ENCODE measurements at regions not wholly inside any gene's neighbourhood (a gene's known extent, or its start where the extent isn't known, plus 50 kb on each side); places are given as distances from the start of the nearest gene placed in this dataset.

DNA sequence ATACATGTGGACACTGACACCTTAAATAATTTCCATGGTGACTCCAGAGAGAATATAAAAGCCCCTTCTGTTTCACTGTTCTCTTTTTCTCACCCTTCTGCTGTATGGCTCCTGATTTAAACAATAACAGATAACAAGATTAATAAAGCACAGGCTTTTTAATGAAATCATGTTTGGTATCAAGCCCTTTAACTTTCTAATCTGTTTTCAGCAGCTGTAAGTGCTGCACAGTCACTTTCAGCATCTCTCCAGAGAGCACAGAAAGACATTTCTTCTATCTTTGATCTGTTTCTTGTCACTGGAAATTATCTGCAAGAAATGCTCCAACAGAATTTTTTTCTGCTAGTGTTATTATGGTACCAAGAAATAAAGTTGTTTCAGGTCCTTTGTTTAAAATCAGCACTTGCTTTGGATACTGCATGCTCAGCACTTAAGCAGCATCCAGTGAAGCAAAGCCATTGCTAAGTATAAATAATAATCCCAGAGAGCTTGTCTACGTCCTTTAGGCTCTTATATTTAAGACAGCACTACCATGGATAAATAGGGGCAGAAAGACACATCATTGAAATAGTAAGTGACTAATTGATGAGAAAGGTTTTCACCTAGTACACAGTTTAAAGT lies 134.2 kb upstream of the CARD18 start:
- TF ChIP-seq, protein P1, sequence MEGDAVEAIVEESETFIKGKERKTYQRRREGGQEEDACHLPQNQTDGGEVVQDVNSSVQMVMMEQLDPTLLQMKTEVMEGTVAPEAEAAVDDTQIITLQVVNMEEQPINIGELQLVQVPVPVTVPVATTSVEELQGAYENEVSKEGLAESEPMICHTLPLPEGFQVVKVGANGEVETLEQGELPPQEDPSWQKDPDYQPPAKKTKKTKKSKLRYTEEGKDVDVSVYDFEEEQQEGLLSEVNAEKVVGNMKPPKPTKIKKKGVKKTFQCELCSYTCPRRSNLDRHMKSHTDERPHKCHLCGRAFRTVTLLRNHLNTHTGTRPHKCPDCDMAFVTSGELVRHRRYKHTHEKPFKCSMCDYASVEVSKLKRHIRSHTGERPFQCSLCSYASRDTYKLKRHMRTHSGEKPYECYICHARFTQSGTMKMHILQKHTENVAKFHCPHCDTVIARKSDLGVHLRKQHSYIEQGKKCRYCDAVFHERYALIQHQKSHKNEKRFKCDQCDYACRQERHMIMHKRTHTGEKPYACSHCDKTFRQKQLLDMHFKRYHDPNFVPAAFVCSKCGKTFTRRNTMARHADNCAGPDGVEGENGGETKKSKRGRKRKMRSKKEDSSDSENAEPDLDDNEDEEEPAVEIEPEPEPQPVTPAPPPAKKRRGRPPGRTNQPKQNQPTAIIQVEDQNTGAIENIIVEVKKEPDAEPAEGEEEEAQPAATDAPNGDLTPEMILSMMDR (IDR thresholded peaks at IDR 0.05 in 2 of 3, conservative IDR thresholded peaks at IDR 0.05 in 1 of 3; ENCODE audit: insufficient read depth in 2 of 3, low read depth in 1 of 3, low read length in 3 of 3), result no peak
- TF ChIP-seq MCM5 (IDR thresholded peaks at IDR 0.05; ENCODE audit: low read depth), result no peak
